Stimulated activated effector memory CD8-positive, alpha-beta T cell treated with anti-CD3 and anti-CD28 coated beads, Interleukin-12 subunit alpha, Interleukin-12 subunit beta, amount 100 ng/mL, for 72 hours (primary cell): ENCODE measurements at regions not wholly inside any gene's neighbourhood (a gene's known extent, or its start where the extent isn't known, plus 50 kb on each side); places are given as distances from the start of the nearest gene placed in this dataset.
A peak's percentile ranks its signal among the peaks of the same experiment; 100 is the strongest.
"Not testable (repeated sequence)": the region's sequence is repeated elsewhere in the genome, so short reads cannot be mapped to it uniquely, and the experiment has no call there.

ENCODE experiments used
- ATAC-seq: fragments of 150-1000 bp; cut with Tn5 transposase; 2 replicates; pipeline ENCODE4 v1.10.0; 2021
- DNase-seq, 2 donors: peaks; one replicate each; pipeline ENCODE4 v3.0.0; 2021 to 2022; ENCODE audit warnings: low spot score in 2 of 2
- H3K27ac Mint-ChIP-seq: one replicate; pipeline ENCODE4 v1.8.0; 2022; ENCODE audit warnings: mild to moderate bottlenecking, mixed read lengths
- H3K36me3 Mint-ChIP-seq: one replicate; pipeline ENCODE4 v1.8.0; 2022; ENCODE audit warnings: mild to moderate bottlenecking, mixed read lengths
- H3K4me1 Mint-ChIP-seq: one replicate; pipeline ENCODE4 v1.8.0; 2022; ENCODE audit warnings: mixed read lengths
- H3K4me3 Mint-ChIP-seq: one replicate; pipeline ENCODE4 v1.8.0; 2022; ENCODE audit warnings: mild to moderate bottlenecking, mixed read lengths
- H3K9me3 Mint-ChIP-seq: one replicate; pipeline ENCODE4 v1.8.0; 2022; ENCODE audit warnings: mixed read lengths

GRCh38 chr13:79211377-79211776 is 194.7 kb downstream of the RBM26 start:
- no peaks in the 10 kb centered on the region for H3K36me3 Mint-ChIP-seq
- no peak overlapping the region for H3K4me3 Mint-ChIP-seq
- no peaks in the 10 kb centered on the region for H3K9me3 Mint-ChIP-seq
- no peak for DNase-seq
- no peaks in the 10 kb centered on the region for H3K4me1 Mint-ChIP-seq
- no peak overlapping the region for H3K27ac Mint-ChIP-seq
- ATAC-seq, result no peak

- no peak for DNase-seq
- H3K27ac Mint-ChIP-seq, result no peak overlapping the region
- H3K4me3 Mint-ChIP-seq, result no peak overlapping the region
- ATAC-seq, result no peak
- H3K36me3 Mint-ChIP-seq, result no peaks in the 10 kb centered on the region
- peaks cover 34% of the 10 kb centered on the region for H3K4me1 Mint-ChIP-seq
- peaks cover 2% of the 10 kb centered on the region for H3K9me3 Mint-ChIP-seq
Measured at GRCh38 chr13:79197933-79198332, 208.1 kb downstream of the RBM26 start.

- H3K36me3 Mint-ChIP-seq, result no peaks in the 10 kb centered on the region
- peaks cover 2% of the 10 kb centered on the region for H3K9me3 Mint-ChIP-seq
- H3K4me1 Mint-ChIP-seq, result peaks cover 44% of the 10 kb centered on the region
- DNase-seq (no peak), ATAC-seq (no peak)
- H3K4me3 Mint-ChIP-seq, result no peak overlapping the region
- H3K27ac Mint-ChIP-seq, result no peak overlapping the region
Measured at GRCh38 chr13:79196843-79197242, 209.2 kb downstream of the RBM26 start.

GRCh38 chr13:79196366-79196765 is 209.7 kb downstream of the RBM26 start:
- DNase-seq (no peak), ATAC-seq (peak; percentile 50)
- no peak overlapping the region for H3K27ac Mint-ChIP-seq
- H3K4me1 Mint-ChIP-seq, result peaks cover 46% of the 10 kb centered on the region
- H3K36me3 Mint-ChIP-seq, result no peaks in the 10 kb centered on the region
- no peak overlapping the region for H3K4me3 Mint-ChIP-seq
- H3K9me3 Mint-ChIP-seq, result peaks cover 2% of the 10 kb centered on the region

GRCh38 chr13:79194727-79195126 is 211.3 kb downstream of the RBM26 start:
- ATAC-seq, result no peak
- H3K4me3 Mint-ChIP-seq, result peak overlapping the region; percentile 14
- no peaks in the 10 kb centered on the region for H3K36me3 Mint-ChIP-seq
- peak overlapping the region; percentile 20 for H3K27ac Mint-ChIP-seq
- no peak for DNase-seq
- peaks cover 2% of the 10 kb centered on the region for H3K9me3 Mint-ChIP-seq
- H3K4me1 Mint-ChIP-seq, result peaks cover 50% of the 10 kb centered on the region

GRCh38 chr13:79194272-79194671 is 211.8 kb downstream of the RBM26 start:
- peaks cover 2% of the 10 kb centered on the region for H3K9me3 Mint-ChIP-seq
- no peaks in the 10 kb centered on the region for H3K36me3 Mint-ChIP-seq
- peak overlapping the region; percentile 14 for H3K4me3 Mint-ChIP-seq
- peak overlapping the region; percentile 4 for H3K27ac Mint-ChIP-seq
- H3K4me1 Mint-ChIP-seq, result peaks cover 50% of the 10 kb centered on the region
- peak; percentile 24 to 69 for DNase-seq
- ATAC-seq, result peak; percentile 99

- H3K4me3 Mint-ChIP-seq, result no peak overlapping the region
- DNase-seq, result no peak
- H3K9me3 Mint-ChIP-seq, result peaks cover 2% of the 10 kb centered on the region
- no peak overlapping the region for H3K27ac Mint-ChIP-seq
- no peak for ATAC-seq
- peaks cover 45% of the 10 kb centered on the region for H3K4me1 Mint-ChIP-seq
- no peaks in the 10 kb centered on the region for H3K36me3 Mint-ChIP-seq
Measured at GRCh38 chr13:79191501-79191900, 214.6 kb downstream of the RBM26 start.

- H3K9me3 Mint-ChIP-seq, result no peaks in the 10 kb centered on the region
- DNase-seq (no peak), ATAC-seq (no peak)
- no peak overlapping the region for H3K27ac Mint-ChIP-seq
- no peaks in the 10 kb centered on the region for H3K36me3 Mint-ChIP-seq
- H3K4me1 Mint-ChIP-seq, result peaks cover 40% of the 10 kb centered on the region
- no peak overlapping the region for H3K4me3 Mint-ChIP-seq
Measured at GRCh38 chr13:79190932-79191331, 215.1 kb downstream of the RBM26 start.

- Mint-ChIP-seq H3K9me3 (no peaks in the 10 kb centered on the region), H3K36me3 (no peaks in the 10 kb centered on the region), H3K4me3 (no peak overlapping the region), H3K4me1 (peaks cover 18% of the 10 kb centered on the region), H3K27ac (no peak overlapping the region)
- peak; percentile 48 for ATAC-seq
- DNase-seq, result no peak
Measured at GRCh38 chr13:79187917-79188690, 218.0 kb downstream of the RBM26 start.

GRCh38 chr13:79185580-79185979 is 220.5 kb downstream of the RBM26 start:
- DNase-seq, result no peak
- H3K36me3 Mint-ChIP-seq, result no peaks in the 10 kb centered on the region
- no peaks in the 10 kb centered on the region for H3K4me1 Mint-ChIP-seq
- no peaks in the 10 kb centered on the region for H3K9me3 Mint-ChIP-seq
- peak; percentile 56 for ATAC-seq
- H3K27ac Mint-ChIP-seq, result no peak overlapping the region
- no peak overlapping the region for H3K4me3 Mint-ChIP-seq

GRCh38 chr13:79183231-79183630 is 222.8 kb downstream of the RBM26 start:
- no peak overlapping the region for H3K27ac Mint-ChIP-seq
- H3K4me3 Mint-ChIP-seq, result no peak overlapping the region
- DNase-seq, result no peak
- H3K36me3 Mint-ChIP-seq, result no peaks in the 10 kb centered on the region
- H3K4me1 Mint-ChIP-seq, result no peaks in the 10 kb centered on the region
- no peak for ATAC-seq
- H3K9me3 Mint-ChIP-seq, result no peaks in the 10 kb centered on the region

- not testable (repeated sequence) for H3K4me1 Mint-ChIP-seq
- peaks cover 20% of the 10 kb centered on the region for H3K9me3 Mint-ChIP-seq
Measured at GRCh38 chr13:79173691-79174090, 232.4 kb downstream of the RBM26 start.

GRCh38 chr13:79172924-79173323 is 233.1 kb downstream of the RBM26 start:
- H3K27ac Mint-ChIP-seq, H3K36me3 Mint-ChIP-seq, H3K4me3 Mint-ChIP-seq, H3K4me1 Mint-ChIP-seq, DNase-seq, ATAC-seq: not testable (repeated sequence)
- H3K9me3 Mint-ChIP-seq, result peaks cover 23% of the 10 kb centered on the region

More at GRCh38 chr13:79173691-79174090, 232.4 kb downstream of the RBM26 start:
- not testable (repeated sequence) for DNase-seq, H3K27ac Mint-ChIP-seq, H3K4me3 Mint-ChIP-seq, ATAC-seq, H3K36me3 Mint-ChIP-seq

- no peak overlapping the region for H3K27ac Mint-ChIP-seq
- no peaks in the 10 kb centered on the region for H3K4me1 Mint-ChIP-seq
- H3K4me3 Mint-ChIP-seq, result no peak overlapping the region
- ATAC-seq (no peak), DNase-seq (no peak)
- H3K9me3 Mint-ChIP-seq, result peaks cover 31% of the 10 kb centered on the region
- no peaks in the 10 kb centered on the region for H3K36me3 Mint-ChIP-seq
Measured at GRCh38 chr13:79171141-79172061, 234.7 kb downstream of the RBM26 start.

- Mint-ChIP-seq H3K36me3 (no peaks in the 10 kb centered on the region), H3K4me1 (no peaks in the 10 kb centered on the region), H3K27ac (no peak overlapping the region), H3K9me3 (no peaks in the 10 kb centered on the region), H3K4me3 (no peak overlapping the region)
- ATAC-seq, result no peak
- no peak for DNase-seq
Measured at GRCh38 chr13:79160818-79161217, 245.2 kb downstream of the RBM26 start.

- ATAC-seq (no peak), DNase-seq (no peak)
- Mint-ChIP-seq H3K9me3 (no peaks in the 10 kb centered on the region), H3K4me3 (no peak overlapping the region), H3K4me1 (no peaks in the 10 kb centered on the region), H3K36me3 (no peaks in the 10 kb centered on the region), H3K27ac (no peak overlapping the region)
Measured at GRCh38 chr13:79155883-79156282, 250.2 kb downstream of the RBM26 start.
